GM18507 (cell line): ENCODE measurements at regions not wholly inside any gene's neighbourhood (a gene's known extent, or its start where the extent isn't known, plus 50 kb on each side); places are given as distances from the start of the nearest gene placed in this dataset.

ENCODE experiments used
- DNase-seq: peaks from one replicate; pipeline ENCODE4 v3.0.0; 2011; ENCODE audit warnings: low read depth; ENCODE audit not compliant: insufficient read length; ENCODE audit errors: extremely low spot score
- FAIRE-seq: peaks from 2 replicates; lab custom pipeline; 2011; peaks lifted over from hg19 to GRCh38; lab: Jason Lieb, UNC

DNA sequence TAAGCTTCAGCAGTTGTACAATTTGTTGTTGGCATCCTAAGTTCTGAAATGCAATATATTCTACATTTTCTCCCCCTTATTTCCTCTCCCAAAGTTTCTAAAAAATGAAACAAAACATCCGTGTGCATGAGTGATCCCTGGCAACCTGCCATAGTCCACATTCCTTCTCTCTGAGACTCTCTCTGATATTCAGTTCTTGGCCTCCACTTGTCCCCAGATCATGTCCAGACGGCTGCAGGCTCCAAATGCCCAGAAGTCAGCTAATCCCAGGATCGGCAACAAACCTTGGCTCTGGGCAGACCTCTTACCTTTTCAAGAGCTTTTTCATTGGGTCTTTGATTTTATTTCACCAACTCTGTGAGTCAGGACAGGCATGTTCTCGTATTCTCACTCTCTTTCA is 187.8 kb downstream of the ETS2 start:
- FAIRE-seq (no peak), DNase-seq (no peak)

DNA sequence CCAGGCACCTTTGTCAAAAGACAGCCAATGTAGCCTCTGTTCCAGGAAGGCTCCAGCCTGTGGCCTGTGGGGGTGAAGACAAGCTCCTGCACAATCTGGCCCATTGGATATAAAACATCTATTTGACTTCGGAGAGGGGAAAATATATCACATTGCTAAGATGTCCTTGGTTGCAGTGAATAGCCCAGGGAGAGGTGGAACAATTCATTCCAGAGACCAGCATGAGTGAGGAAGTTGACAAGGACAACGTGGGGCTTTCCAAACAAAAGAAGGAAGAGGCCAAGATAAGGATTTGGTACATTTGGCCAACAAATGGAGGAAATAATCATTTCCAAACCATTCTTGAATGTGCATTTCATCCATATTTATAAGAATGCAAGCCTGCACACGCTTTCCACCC is 187.0 kb downstream of the ETS2 start:
- FAIRE-seq: no peak
- no peak for DNase-seq

GRCh38 chr21:38990424-38990794 is 184.7 kb downstream of the ETS2 start:
- FAIRE-seq: no peak
- DNase-seq: no peak

DNA sequence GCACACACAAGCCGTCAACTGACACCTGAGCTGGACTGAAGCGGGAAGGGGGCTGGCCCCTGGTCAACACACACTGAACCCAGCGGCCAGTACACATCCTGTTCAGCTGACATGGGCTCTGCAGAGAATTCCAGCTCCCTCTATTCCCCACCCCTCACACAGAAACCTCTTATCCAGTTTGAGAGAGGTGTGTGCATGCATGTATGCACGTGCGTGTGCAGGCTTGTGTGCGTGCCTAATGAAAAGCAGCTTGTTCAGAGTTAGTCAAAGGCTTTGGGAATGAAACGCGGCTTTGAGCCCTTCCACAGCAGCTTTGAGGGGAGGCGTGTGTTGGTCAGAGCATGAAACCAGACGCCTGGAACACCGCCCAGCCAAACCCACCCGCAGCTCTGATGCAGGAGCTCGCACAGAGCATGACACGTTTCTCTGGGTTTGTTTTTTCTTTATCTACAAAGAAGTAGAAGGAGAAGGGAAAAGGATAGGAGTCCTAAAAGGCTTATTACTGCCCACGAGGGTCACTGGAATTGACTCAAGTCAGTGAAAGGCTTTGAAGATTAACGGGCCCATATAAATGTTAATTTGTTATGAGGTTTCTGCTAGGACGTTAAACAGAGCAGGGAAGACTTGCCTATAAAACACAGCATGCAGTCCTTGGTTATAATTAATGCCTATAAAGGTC is 184.2 kb downstream of the ETS2 start:
- FAIRE-seq: no peak
- no peak for DNase-seq

- no peak for FAIRE-seq
These were observed 183.6 kb downstream of the ETS2 start for GRCh38 chr21:38989379-38989744.

DNA sequence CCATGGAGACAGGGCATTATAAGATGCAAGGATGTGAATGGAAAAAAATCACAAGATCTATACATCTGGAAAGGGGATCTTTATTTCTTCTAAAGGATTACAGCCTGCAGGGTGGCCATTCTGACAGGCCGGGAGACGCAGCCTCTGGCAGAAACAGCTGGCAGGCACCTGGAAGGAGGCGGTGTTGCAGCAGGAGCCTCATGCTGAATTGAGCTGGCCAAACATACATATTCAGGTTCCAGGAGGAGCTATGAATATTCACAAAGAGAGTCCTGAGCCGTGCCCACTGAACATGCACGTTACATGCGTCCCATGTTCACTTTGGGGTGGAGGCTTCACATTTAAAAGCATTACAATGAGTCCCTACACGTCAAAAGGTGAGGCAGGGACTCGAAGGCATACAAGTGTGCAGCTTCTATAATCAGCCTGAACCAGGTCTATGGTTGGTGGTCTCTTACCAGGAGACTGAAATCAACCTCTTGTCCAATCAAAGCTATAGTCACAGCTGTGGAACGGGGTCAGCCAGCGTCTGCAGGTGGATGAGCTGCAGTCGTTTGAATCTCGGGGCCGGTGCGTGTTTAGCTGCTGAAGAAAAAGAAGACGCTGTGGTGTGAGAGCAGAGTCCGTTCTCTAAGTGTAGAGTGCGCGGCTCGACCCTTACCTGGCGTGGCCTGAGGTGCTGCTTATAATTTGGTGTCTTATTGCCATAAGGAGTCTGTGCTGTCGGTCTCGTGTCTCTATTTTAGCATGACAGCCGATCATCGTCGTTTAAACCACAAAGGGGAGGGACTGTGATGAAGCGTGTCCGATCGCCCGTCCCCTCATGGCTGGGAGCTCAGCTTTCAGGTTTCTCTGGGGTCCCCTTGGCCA is 183.0 kb downstream of the ETS2 start:
- DNase-seq (no peak), FAIRE-seq (no peak)

More at GRCh38 chr21:38989379-38989744, 183.6 kb downstream of the ETS2 start:
- no peak for DNase-seq

- FAIRE-seq (no peak), DNase-seq (no peak)
These were observed 182.1 kb downstream of the ETS2 start for GRCh38 chr21:38987633-38988508.

GRCh38 chr21:38986806-38987632 is 181.3 kb downstream of the ETS2 start:
- FAIRE-seq (no peak), DNase-seq (no peak)

DNA sequence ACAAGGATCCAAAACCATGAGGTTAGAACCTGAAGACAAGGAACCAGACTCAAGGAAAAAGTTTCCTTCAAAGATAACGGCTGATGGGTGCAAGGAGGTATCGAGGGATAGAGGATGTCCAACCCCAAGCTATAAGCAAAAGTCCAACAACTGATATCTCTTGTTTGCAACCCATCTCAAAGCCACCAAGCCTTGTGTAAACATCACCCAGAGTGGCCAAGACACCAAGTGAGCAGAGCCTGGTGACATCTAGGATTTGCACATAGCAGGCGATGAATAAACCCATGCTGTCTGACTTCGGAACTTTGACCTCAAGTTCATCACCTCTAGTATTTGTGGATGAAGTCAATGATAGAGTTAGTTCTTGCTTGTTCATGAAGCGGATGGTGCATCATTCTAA is 180.7 kb downstream of the ETS2 start:
- FAIRE-seq (no peak), DNase-seq (no peak)

DNA sequence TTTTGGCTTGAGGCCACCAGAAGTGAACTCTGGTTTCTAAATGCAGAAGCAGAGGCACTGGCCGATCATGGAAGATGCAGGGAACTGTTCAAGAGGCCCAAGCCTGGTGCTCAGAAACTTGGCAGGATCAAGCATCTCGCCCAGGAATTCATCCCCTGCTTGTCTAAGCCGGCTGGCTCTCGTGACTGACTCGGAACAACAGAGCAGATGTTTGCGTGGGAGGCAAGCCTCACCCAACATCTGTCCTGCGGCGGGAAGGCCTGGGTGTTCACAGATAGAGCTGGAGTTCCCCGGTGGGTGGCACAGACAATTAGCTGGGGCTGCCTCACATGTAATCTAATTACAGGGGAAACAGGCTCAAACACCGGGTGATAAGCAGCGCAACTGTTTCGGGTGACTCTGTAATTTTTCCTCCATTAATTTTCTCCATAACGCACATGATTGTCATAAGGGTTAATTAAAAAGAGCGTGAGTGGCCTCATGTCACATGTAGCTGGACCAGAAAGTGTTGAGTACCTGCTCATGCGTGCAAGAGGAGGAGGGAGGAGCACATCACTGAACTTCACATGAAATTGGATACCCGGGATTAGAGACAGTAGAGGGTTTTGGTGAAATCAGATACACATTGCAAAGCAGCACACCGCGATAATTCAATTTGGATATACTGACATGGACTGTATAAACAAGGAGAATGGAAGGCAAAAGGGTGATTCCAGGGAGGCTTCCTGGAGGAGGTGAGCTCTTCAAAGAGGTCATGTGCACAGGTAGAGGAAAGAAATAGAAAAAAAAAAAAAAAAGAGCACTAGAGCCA is 180.0 kb downstream of the ETS2 start:
- FAIRE-seq (peak; percentile 56), DNase-seq (peak; percentile 18)

DNA sequence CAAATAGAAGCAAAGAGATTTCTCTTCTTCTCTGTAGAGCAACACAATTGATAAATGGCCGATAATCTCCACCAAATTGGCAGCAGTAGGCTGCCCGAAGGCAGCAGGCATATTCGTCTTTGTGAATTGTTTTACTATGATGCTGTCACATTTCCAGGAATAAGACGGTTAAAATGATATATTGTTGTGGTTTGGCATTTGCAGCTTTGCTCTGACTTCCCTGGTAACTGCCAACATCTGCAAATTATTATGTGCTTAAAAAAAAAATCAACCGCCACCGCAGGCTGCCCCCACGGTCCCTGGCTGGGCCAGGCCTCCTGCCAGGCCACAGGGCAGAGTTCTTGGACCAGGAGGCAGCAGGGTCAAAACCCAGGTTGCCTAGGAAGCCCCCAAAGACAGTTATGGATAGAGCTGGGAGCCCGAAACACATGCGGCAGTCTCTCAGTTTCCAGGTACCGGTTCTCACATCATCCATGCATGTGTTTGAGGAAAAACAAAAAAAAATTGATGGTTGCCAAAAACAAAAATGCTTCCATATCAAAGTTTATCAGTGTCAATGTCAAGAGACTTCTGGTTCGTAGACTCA is 179.3 kb downstream of the ETS2 start:
- DNase-seq (no peak), FAIRE-seq (no peak)

- no peak for FAIRE-seq
- no peak for DNase-seq
These were observed 178.8 kb downstream of the ETS2 start for GRCh38 chr21:38984568-38984967.

DNA sequence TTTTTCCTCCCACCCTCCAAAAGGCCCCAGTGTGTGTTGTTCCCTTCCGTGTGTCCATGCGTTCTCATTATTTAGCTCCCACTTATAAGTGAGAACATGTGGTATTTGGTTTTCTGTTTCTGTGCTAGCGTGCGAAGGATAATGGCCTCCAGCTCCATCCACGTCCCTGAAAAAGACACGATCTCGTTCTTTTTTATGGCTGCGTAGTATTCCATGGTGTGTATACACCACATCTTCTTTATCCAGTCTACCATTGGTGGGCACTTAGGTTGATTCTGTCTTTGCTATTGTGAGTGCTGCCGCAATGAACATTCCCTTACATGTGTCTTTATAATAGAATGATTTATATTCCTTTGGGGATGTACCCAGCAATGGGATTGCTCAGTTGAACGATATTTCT is 177.8 kb downstream of the ETS2 start:
- DNase-seq: no peak
- FAIRE-seq: no peak

- no peak for FAIRE-seq
- DNase-seq: no peak
These were observed 177.1 kb downstream of the ETS2 start for GRCh38 chr21:38982804-38983203.

DNA sequence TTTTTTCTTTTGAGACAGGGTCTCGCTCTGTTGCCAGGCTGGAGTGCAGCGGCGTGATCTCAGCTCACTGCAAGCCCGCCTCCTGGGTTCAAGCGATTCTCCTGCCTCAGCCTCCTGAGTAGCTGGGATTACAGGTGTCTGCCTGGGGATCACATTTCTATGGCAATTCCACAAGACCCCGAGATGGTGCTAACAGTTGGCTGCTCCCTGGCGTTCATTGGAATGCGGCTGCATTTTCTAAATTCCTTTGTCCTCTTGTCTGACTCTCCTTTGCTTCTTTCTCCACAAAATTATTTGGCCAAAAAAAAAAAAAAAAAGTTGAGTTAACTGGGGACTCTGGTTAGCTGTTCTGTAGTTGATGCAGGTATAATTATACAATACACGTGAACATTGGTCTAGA is 176.4 kb downstream of the ETS2 start:
- DNase-seq (no peak), FAIRE-seq (no peak)

GRCh38 chr21:38980416-38981313 is 174.9 kb downstream of the ETS2 start:
- DNase-seq: no peak
- FAIRE-seq: no peak
